Muscle of leg (tissue), 3 donors: ENCODE measurements at regions not wholly inside any gene's neighbourhood (a gene's known extent, or its start where the extent isn't known, plus 50 kb on each side); places are given as distances from the start of the nearest gene placed in this dataset.

ENCODE experiments used
- DNase-seq: peaks from one replicate; pipeline ENCODE4 v3.0.0; 2013
- H3K27ac ChIP-seq: one replicate; pipeline ENCODE4 v1.5.1; 2013; ENCODE audit warnings: mild to moderate bottlenecking, low read length, control low read depth
- H3K27me3 ChIP-seq: one replicate; pipeline ENCODE4 v1.6.1; 2013; ENCODE audit warnings: low read length; ENCODE audit not compliant: control insufficient read depth, insufficient read depth
- H3K36me3 ChIP-seq: one replicate; pipeline ENCODE4 v1.6.1; 2013; ENCODE audit warnings: low read length; ENCODE audit not compliant: control insufficient read depth, insufficient read depth
- H3K4me1 ChIP-seq: one replicate; pipeline ENCODE4 v1.6.1; 2013; ENCODE audit warnings: low read length; ENCODE audit not compliant: control insufficient read depth, insufficient read depth
- H3K4me3 ChIP-seq: one replicate; pipeline ENCODE4 v1.5.1; 2013; ENCODE audit warnings: low read length, control low read depth
- H3K9me3 ChIP-seq: replicated peaks from 2 replicates; pipeline ENCODE4 v1.6.1; 2013; ENCODE audit warnings: low read depth, low read length; ENCODE audit not compliant: control insufficient read depth
- WGBS: methylation state at CpG from one replicate; pipeline ENCODE4 v1.1.5; 2013; ENCODE audit warnings: missing lambda C conversion rate; ENCODE audit not compliant: insufficient coverage; 5-methylcytosine and 5-hydroxymethylcytosine counted together

GRCh38 chr20:57786304-57786932, 76.6 kb upstream of the PMEPA1 start:
- peaks cover 11% of the 10 kb centered on the region for H3K27me3 ChIP-seq
- H3K4me3 ChIP-seq, result no peak overlapping the region
- DNase-seq, result no peak
- 82% methylated on average over 12 of the region's 14 CpGs for WGBS
- H3K27ac ChIP-seq, result no peak overlapping the region
- H3K9me3 ChIP-seq, result no peaks in the 10 kb centered on the region
- H3K36me3 ChIP-seq, result no peaks in the 10 kb centered on the region
- peaks cover 3% of the 10 kb centered on the region for H3K4me1 ChIP-seq

DNA sequence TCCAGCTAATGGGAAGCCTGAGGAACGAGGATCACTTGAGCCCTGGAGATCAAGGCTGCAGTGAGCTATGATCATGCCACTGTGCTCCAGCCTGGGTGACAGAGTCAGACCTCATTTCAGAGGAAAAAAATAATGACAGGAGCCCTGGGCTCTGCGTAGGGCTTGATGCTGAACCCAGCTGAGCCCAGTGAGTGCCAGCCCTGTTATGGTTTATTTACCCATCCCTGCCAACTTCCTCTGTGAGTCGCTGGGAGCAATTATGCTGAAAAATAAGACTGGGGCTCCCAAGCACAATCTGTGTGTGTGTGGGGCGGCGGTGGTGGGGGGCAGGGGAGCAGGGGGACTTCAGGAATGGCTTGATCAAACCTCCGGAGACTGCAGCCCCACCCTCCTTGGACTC, 75.9 kb upstream of the PMEPA1 start:
- H3K36me3 ChIP-seq, result no peaks in the 10 kb centered on the region
- no peak overlapping the region for H3K27ac ChIP-seq
- H3K4me1 ChIP-seq, result peaks cover 3% of the 10 kb centered on the region
- no peaks in the 10 kb centered on the region for H3K9me3 ChIP-seq
- WGBS, result 27% methylated on average over 1 of the region's 6 CpGs
- H3K4me3 ChIP-seq, result no peak overlapping the region
- no peak for DNase-seq
- H3K27me3 ChIP-seq, result peaks cover 11% of the 10 kb centered on the region

DNA sequence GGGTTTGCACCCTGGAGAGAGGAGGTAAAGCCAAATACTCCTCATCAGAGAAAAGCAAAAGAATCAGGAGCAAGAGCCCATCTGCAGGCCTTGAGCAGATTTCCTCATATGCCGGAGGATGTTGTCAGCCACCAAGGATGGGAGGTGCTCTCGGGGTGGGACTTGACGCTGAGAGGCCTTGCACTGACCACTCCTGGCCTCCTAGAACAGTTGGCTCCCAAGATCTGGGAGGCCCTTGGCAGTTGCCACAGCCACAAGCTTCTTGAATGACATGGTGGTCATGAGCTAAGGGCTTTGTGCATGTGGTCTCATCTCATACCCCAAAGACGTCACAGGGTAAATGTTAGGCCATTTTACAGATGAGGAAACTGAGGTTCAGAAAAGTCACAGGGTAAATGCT, 75.2 kb upstream of the PMEPA1 start:
- DNase-seq, result no peak
- H3K4me1 ChIP-seq, result no peaks in the 10 kb centered on the region
- H3K9me3 ChIP-seq, result no peaks in the 10 kb centered on the region
- no peak overlapping the region for H3K4me3 ChIP-seq
- 84% methylated on average over 4 of the region's 4 CpGs for WGBS
- peaks cover 8% of the 10 kb centered on the region for H3K27me3 ChIP-seq
- no peak overlapping the region for H3K27ac ChIP-seq
- H3K36me3 ChIP-seq, result no peaks in the 10 kb centered on the region

DNA sequence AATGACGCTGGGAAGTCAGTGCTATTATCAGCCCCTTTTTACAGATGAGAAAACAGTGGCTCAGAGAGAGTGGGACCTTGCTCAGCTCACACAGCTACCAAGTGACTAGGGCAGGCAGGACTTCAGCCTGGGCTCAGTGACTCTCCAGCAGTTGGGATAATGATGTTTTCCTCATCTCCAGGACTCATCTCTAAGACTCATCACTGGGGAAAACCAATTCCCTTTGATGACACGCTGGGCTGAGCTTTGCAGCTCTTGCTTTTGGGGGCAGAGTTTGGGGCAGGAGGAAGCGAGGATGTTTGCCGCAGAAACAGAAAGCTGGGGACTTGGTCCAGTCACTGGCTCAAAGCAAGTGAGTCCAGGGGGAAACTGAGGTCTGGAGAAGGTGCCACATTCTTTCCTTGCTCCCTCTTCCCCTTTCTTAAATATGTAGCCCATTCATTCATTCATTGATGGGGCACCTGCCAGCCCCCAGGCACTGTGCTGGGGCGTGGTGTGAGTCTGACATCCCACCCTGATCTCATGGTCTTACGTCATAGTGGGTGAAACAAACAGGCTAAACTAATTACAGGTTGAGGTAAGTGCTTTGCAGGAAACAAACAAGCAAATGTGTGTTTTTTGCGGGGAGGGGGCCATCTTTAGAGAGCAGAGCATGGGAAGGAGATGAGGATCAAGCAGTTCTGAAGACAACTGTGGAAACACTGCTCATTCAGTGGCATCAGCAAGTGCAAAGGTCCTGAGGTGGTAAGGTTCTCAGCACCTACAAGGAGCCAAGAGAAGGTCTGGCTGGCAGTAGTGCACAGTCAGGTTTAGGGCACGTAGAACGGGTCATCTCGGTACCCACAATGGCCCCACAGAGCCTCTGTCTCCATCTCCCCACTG, 74.4 kb upstream of the PMEPA1 start:
- Histone ChIP-seq H3K4me1 (no peaks in the 10 kb centered on the region), H3K9me3 (no peaks in the 10 kb centered on the region), H3K4me3 (no peak overlapping the region), H3K27ac (no peak overlapping the region), H3K36me3 (no peaks in the 10 kb centered on the region), H3K27me3 (peaks cover 10% of the 10 kb centered on the region)
- 86% methylated on average over 7 of the region's 10 CpGs for WGBS
- no peak for DNase-seq

DNA sequence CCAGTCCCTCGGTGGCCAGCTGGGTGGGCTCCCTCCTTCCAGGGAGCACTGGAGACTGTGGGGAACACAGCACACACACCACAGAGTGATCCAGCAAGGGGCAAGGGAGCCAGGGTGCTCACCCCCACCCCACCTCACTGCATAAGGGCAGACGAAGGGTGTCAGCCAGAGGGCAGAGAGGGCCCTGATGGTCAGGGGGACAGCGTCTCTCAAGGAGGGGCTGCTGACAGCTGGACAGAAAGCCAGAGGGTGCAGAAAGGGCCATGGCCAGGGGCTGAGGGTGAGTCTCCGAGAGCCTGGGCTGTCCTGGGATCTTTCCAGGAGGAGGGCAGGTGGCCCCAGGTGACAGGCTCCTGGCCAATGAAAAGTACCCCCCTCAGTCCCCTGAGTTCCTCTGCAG, 73.4 kb upstream of the PMEPA1 start:
- Histone ChIP-seq H3K4me1 (no peaks in the 10 kb centered on the region), H3K36me3 (no peaks in the 10 kb centered on the region), H3K27me3 (peaks cover 10% of the 10 kb centered on the region), H3K27ac (no peak overlapping the region), H3K4me3 (no peak overlapping the region), H3K9me3 (no peaks in the 10 kb centered on the region)
- 44% methylated on average over 2 of the region's 4 CpGs for WGBS
- DNase-seq, result no peak

DNA sequence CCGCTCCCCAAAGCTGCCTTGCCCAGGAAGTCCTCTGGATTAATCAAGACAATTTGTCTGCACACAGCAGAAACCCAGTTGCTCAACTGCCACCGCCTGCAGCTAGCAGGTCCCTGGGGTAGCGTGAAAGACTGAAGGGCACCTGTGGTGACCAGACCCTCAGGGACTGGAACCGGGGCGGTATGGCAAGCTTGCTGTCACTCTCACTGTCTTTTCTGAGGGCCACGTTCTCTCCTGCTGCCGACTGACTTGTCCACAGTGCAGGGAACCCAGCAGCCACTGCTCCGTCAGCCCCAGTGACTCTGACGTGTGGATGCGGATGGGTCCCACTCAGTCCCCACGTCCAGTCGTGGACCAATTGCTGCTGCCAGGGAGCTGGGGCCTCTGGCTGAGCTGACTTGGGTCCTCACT, 72.8 kb upstream of the PMEPA1 start:
- Histone ChIP-seq H3K27ac (no peak overlapping the region), H3K4me1 (no peaks in the 10 kb centered on the region), H3K4me3 (no peak overlapping the region), H3K9me3 (no peaks in the 10 kb centered on the region), H3K36me3 (no peaks in the 10 kb centered on the region), H3K27me3 (peaks cover 10% of the 10 kb centered on the region)
- WGBS, result 71% methylated on average over 12 of the region's 12 CpGs
- DNase-seq, result no peak

DNA sequence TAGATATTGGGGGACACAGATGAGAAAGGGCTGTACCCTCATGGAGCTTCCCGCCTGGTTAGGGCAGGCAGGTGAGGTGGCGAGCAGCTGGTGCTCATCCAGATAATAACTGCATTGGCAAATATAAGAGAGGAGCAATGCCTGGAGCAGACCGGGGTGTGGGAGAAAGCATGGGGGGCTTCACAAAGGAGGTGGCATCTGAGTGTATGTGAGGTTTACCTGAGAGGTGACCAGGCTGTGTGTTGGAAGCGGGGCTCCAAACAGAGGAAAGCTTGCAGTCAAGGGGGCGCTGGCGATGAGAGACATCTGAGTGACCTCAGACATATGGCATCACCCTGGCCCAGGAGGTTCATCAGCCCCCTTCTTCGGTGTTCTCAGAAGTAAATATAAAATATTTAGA, 72.1 kb upstream of the PMEPA1 start:
- Histone ChIP-seq H3K27ac (no peak overlapping the region), H3K36me3 (no peaks in the 10 kb centered on the region), H3K9me3 (no peaks in the 10 kb centered on the region), H3K4me3 (no peak overlapping the region), H3K4me1 (no peaks in the 10 kb centered on the region), H3K27me3 (peaks cover 10% of the 10 kb centered on the region)
- WGBS, result 97% methylated on average over 3 of the region's 7 CpGs
- DNase-seq, result no peak

- 92% methylated on average over 4 of the region's 4 CpGs for WGBS
- Histone ChIP-seq H3K9me3 (no peaks in the 10 kb centered on the region), H3K27ac (no peak overlapping the region), H3K36me3 (no peaks in the 10 kb centered on the region), H3K27me3 (peaks cover 10% of the 10 kb centered on the region), H3K4me3 (no peak overlapping the region), H3K4me1 (no peaks in the 10 kb centered on the region)
- DNase-seq, result no peak
Measured at GRCh38 chr20:57780906-57781305, 71.1 kb upstream of the PMEPA1 start.

DNA sequence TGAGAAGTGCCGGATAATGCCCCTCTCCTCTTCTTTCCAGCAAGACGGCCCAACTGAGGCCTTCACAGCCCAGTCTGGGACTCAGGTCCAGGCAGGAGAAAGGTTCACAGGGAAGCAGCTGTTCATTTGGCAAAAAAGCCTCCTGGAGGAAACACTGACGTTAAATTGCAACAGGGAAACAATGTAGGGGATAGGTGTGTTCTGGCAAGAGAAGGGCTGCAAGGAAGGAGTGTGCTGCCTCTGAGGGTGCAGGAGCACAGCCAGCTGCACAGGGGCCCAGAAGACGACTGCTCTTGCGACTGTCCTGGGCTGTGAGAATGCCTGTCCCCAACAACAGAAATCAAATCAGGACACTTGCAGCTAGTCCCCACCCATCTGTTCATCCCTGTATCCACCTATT, 70.6 kb upstream of the PMEPA1 start:
- H3K4me3 ChIP-seq, result no peak overlapping the region
- no peaks in the 10 kb centered on the region for H3K4me1 ChIP-seq
- no peaks in the 10 kb centered on the region for H3K9me3 ChIP-seq
- no peak for DNase-seq
- 47% methylated on average over 5 of the region's 5 CpGs for WGBS
- H3K27ac ChIP-seq, result no peak overlapping the region
- H3K36me3 ChIP-seq, result no peaks in the 10 kb centered on the region
- H3K27me3 ChIP-seq, result peaks cover 10% of the 10 kb centered on the region

DNA sequence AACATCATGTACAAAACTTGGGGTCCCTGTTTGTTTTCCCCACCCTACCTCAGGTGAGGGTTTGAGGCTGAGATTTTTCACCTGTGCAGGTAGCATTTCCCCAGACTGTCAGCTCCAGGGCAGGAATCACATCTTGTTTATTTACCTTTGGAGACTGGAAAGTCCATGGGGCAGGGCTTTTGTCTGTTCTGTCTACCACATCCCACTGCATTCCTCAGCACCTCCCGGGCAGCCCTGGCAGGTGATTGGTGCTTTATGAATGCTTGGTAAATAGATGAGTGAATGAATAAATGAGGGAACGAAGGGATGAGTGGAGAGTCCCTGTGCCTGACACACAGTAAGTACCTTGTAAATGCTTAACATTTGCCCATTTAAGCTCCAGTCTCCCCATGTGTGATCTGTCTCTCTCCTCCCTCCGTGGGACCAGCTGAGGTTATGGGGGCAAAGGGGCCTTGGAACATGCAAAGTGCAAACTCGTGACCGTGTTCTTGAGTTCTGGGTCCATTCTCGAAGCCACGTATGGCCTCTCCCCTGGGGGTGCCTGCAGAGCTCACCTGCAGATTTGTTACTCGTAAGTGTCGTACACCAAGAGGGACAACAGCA, 69.7 kb upstream of the PMEPA1 start:
- WGBS, result 74% methylated on average over 8 of the region's 9 CpGs

More for the DNA sequence above, 69.7 kb upstream of the PMEPA1 start:
- no peak for DNase-seq
- no peak overlapping the region for H3K27ac ChIP-seq
- no peaks in the 10 kb centered on the region for H3K4me1 ChIP-seq
- peaks cover 10% of the 10 kb centered on the region for H3K27me3 ChIP-seq
- no peak overlapping the region for H3K4me3 ChIP-seq
- no peaks in the 10 kb centered on the region for H3K36me3 ChIP-seq
- H3K9me3 ChIP-seq, result no peaks in the 10 kb centered on the region
